ENCODE measurements at regions not wholly inside any gene's neighbourhood (a gene's known extent, or its start where the extent isn't known, plus 50 kb on each side); places are given as distances from the start of the nearest gene placed in this dataset.

DNA sequence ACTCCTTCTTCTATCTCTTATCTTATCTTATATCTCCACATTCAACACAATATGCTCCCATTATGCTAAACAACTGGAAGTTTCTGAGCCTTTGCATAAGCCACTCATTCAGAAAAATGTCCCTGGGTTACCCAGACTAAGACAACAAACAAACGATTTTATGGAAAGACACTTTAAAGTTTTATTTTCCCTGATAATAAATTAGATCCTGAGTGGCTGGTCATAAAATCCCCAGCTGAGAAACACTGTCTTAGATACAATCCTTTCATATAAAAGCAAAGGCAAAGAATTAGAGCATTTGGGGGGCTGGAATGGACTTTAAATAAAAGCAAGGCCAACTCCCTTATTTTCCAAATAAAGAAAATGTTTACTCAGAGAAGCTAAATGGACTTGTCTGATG is 322.3 kb downstream of the GBE1 start:
- ChIA-PET CTCF (no interaction called here), POLR2A (no interaction called here)

DNA sequence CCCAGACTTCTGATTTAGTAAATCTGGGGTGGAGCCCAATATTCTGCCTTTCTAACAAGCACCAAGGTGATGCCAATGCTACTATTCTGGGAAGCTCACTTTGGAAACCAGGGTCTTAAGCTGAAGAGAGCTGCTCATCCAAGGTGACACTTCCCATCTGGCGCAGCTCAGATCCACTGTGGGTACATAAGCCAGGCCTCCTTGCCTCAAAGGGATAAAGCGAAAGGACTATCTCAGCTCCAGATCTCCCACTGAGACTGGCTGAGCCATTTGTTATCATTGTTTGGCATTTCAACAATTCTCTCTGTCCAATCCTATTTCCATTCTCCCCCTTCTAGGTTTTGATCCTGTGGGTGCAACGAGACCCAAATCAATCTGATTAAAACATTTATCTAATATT is 323.8 kb downstream of the GBE1 start:
- ChIA-PET POLR2A (no interaction called here), CTCF (no interaction called here)

DNA sequence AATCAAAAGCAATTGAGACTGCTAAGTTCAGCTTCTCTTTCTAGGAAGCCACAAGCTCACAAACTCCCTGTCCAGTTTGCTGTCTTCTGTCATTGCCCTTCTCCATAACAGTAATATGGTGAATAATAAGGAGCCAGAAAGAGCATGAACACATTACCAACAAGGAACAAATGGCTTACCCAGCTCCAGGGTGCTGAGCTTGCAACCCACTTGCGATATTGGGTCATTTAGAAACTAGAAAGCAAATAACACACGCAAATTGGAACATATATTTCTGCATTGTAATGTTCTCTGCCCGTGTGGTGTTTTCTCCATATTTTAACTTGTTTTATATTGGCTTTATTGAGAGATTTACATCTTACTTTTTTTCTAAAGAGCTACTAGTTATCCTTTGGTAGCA is 325.3 kb downstream of the GBE1 start:
- CTCF ChIA-PET = no interaction called here
- POLR2A ChIA-PET = no interaction called here

DNA sequence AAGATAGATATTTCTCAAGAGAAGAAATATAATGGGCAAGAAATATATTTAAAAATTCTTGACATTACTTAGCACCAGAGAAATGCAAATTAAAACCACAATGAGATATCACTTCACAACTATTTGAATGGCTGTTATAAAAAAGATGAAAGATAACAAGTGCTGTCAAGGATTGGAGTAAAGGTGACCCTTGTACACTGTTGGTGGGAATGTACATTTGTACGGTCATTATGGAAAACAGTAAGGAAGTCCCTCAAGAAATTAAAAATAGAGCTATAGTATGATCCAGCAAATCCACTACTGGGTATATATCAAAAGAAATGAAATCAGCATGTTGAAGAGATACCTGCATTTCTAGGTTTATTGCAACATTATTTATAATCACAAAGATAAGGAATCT is 326.4 kb downstream of the GBE1 start:
- CTCF ChIA-PET = no interaction called here
- POLR2A ChIA-PET = no interaction called here

DNA sequence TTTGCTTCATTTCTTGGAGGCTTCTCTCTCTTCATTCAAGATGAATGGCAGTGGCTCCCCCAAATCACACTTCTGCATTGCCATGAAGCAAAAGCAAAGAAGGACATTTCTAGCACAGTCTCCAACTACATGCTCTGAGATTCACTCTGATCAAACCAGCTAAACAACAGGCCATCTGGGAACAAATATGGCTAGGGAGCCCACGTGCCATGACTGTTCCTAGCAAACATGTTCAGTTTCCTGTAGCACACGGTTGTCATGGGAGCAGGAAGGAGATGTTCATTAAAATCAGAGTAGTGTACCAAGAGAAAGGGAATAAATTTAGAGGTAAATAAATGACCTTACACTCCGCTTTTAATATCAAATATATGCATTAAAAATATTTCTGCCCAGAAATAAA is 327.3 kb downstream of the GBE1 start:
- ChIA-PET POLR2A (no interaction called here), CTCF (no interaction called here)

DNA sequence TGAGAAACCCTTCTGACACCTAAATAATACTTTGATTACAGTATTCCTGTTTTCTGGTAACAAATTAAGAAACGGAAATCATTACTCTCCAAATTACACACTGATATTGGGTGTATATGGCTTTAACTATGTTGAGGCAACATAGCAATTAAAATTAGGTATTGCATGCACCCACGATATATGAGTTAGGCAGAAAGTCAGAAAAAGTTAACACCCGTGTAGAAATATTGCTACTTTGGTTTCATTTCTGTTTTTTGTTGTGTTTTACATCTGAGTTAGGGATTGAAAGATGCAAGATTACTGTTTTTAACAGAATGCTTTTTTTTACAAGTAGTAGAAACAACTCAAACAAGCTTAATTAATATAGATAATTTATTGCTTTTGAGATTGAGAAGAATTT is 327.8 kb downstream of the GBE1 start:
- ChIA-PET POLR2A (no interaction called here), CTCF (no interaction called here)

DNA sequence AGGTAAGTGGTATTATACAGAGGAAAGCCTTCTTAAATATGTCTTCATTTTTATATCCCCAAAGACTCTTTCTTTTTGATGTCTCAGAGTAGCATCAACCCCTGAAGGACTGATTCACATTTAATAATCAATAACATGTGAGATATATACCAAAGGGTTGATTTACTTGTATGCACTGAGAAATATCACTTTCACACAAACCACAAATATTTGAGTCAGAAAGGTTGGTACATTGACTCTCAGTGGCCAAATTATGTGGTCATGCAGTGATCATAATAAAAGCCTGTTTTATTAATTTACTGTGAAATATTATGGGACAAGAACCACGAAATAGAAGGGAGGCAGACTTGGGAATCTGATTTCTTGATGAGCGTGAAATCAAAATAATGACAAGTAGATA is 329.0 kb downstream of the GBE1 start:
- ChIA-PET CTCF (no interaction called here), POLR2A (no interaction called here)

DNA sequence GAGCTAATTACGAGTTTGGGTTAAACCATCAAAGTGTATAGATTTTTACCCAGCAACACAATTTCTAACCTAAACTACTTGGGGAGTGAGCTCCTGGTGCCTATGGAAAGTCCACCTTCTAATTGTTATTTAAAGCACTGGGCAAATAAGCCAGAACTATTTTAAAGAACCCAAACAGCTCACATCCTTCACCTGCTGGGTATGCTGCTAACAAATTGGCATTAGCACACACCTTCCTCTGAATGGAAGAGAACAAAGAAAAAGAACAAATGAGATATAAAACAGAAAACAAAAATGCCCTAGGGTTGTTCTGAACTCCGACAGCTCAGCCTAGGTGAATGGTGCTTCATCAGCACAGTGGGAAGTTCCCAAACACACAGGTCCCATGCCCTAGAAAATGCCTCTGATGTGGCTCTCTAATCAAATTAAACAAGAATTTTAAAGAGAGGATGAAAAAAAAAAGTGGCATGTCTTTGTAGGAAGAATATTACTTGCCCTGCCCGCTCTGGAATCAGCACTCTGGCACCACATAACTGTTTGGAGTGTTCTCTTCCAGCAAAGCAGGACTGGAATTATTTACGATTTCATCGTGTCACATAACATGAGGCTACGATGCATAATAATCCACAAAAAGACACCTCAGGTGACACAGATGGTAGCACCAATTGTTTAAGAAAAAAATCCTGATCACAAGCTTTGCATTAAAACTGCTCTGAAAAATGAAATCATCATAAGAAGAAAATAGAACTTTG is 334.4 kb downstream of the GBE1 start:
- ChIA-PET POLR2A (no interaction called here), CTCF (no interaction called here)

DNA sequence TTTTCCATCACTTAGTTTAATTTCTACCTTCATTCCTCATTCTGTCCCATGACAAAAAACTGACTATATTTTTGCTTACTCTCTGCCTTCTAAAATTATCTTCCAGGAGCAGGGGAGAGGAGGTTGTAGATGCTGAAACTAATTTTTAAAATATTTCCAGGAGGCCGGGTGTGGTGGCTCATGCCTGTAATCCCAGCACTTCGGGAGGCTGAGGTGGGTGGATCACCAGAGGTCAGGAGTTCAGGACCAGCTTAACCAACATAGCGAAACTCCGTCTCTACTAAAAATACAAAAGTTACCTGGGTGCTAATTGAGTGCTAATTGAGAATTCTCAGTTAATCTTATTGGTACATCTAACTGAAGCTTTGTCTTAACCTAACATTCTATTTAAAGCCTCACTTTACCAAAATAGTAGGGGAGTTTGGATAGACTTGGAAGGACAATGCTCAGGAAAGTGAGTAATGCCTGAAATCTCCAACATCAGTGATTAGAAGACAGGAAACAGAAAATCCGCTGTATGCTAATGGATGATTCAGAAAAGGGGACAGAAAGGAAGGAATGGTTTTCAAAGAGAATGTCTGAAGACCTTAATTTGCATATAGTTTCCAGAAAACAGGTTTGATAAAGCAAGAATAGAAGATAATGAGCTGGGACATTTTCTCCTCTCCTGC is 336.1 kb downstream of the GBE1 start:
- POLR2A ChIA-PET = no interaction called here
- CTCF ChIA-PET = no interaction called here

DNA sequence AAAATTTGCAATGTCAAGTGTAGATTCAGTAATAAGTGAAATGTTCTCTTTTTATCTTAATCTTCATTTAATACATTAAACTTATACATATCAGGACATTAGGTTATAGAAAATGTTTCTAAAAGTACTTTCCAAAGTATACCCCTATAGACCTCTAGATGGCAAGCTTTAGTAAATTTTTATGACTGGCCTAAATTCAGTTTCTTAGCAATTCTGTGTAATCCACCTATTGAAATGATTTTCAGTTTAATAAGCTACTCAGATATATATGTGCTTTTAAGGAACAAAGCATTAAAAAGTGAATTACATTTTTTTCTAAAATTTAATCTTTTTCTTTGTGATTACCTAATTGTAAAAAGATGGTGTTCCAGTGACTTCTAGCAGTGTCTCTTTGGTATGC is 342.2 kb downstream of the GBE1 start:
- POLR2A ChIA-PET = no interaction called here
- CTCF ChIA-PET = no interaction called here

DNA sequence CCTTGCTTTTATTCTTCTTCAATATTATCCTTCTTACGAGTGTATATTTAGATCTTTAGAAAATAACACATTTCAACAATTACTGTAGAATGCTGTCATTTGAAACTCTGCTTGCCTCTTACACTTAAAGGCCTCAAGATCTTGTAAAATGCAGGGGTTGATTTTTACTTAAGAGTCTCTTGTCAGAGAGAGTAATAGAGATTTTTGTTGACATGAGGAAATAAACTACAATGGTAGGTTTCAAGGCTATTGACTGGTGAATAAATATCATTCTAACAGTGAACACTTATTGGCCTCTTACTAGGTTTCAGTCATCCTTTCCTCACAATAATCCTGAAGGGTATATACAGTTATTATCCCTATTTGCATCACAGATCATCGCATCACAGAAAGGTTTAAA is 344.6 kb downstream of the GBE1 start:
- ChIA-PET CTCF (no interaction called here), POLR2A (no interaction called here)

DNA sequence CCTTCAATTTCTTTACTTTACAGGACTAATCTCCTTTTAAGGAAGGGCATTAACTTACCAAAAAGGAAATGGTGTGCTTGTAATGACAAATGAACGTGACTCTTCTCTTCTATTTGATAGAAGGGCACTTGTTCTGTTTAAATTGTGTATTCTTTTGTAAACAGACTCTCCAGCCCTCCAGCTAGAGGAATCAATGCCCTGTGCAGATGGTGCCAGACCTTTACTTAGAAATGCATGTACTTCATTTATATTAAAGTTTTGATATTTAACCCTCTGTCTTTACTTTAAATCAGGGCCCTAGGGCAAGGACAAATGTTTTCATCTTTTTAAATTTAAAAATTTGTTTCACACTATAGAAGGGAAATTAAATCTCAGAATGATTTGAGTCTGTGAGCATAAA is 355.1 kb downstream of the GBE1 start:
- ChIA-PET CTCF (no interaction called here), POLR2A (no interaction called here)

DNA sequence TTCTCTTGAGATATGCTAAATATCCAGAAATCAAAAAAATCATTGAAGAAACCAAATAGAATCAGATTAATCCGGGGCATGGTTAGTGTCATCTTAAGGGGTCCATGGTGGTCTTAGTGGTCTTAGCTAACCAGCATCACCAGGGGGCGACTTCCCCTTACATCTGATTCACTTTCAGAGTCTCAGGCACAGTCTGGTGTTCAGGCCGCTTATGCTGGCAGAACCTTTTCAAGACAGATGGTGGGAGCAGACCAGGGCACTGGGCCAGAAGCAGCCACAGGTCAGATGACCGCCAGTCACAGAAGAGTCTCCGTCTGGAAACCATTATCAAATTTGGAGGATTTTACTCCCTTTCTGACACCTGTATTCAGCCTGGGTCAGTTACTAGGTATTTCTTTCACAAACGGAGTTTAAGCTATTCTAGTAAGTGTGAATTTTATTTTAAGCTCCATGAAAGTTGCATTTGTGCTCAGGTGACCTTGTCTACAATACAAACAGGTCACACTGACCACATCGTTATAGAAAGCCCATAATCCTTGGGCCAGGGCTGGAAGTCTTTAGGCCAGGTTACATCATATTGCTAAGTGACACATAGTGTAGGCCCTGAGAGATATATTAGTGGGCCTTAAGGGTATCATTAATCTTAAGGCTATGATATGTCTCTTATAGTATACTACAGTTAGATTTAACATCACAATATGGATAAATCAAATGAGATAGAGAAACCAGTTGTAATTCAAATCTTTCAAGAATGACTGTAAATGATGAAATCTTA is 365.5 kb downstream of the GBE1 start:
- ChIA-PET CTCF (no interaction called here), POLR2A (no interaction called here)

DNA sequence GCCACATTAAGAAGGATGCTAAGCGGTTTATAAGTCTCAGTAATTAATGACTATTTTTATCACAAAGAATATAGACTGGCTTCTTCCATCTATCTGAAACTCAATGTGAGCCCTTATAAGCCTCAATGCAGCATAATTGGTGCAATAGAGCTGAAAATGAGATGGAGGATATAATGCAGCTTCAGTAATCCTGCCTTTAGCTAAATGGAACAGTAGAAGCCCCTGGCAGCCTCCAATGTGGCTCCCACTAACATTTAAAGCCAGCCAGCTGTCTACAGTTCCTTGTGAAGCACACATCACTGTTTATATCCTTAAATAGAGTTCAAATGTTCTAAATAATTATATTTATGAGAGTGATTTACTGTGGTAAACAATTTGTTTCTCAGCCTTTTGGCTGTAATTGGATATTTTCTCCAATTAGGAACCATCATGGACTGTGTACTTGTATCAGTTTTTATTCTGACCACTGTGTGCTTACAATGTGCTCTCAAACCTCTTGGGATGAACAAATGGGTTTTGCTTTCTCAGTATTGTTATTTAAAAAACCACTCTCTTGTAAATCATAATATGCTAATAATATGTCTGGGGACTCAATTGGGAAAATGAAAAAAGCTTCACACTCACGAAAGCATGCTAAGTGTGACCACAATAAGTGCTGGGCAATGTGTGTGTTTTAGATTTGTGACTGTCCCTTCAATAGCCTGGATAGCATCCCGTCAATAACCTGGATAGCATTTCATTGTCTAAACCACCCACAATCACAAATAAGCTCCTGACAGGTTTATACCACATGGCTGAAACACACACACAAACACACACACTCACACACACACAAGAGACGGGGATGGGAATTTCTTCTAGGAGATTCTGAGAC is 366.6 kb downstream of the GBE1 start:
- POLR2A ChIA-PET = no interaction called here
- CTCF ChIA-PET = no interaction called here

DNA sequence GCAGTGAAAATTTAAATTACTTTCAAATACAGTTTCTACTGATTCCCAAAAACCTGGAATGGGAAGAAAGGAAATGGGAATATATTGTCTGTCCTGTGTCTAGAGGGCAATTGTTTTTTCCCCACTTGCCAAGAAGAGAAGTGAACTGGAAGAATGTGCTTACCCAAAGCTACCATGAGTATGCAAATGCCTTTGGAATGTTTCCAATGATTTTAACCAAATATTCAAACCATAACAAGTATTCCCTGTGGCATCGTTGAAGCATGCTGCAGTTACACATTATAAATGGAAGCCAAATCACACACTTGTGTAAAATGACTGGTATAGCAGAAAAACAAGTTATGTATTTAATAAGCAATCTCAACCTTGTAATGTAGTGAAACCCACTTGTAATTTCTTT is 368.2 kb downstream of the GBE1 start:
- CTCF ChIA-PET = no interaction called here
- POLR2A ChIA-PET = no interaction called here

DNA sequence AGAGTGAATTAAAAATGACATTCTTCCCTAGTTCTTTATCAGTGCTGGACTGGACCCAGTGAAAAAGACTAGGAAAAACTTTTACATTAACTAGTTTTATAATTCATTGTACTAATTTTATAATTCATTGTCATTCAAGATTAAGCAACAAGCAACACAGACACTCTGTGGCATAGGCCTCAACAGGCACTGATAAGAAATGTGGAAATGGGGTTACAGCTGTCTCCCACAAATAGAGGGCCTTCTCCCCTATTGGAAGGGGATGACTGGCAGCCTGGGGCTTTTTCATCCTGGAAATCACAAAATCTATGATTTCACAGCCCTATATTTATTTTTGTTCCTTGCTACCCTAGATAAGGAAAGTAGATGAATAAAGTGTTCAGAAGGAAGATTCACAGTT is 370.6 kb downstream of the GBE1 start:
- POLR2A ChIA-PET = no interaction called here
- CTCF ChIA-PET = no interaction called here

DNA sequence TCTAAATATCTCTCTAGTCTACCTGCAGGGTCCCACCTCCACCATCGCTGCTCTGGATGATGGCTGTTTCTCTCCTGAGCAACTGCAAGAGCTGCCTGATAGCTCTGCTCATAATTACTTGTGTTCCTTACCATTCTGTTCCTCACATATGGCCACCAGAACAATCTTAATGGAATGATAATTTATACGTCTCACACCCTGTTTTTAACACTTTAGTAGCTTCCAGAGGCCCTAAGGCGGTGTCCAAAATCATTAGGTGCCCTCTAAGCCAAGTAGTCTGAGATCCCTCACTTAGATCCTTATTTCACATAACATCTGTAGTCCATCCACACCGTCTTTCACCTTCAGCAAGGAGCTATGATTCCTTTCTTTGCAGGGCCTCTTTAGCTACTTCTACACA is 373.3 kb downstream of the GBE1 start:
- POLR2A ChIA-PET = no interaction called here
- CTCF ChIA-PET = no interaction called here

DNA sequence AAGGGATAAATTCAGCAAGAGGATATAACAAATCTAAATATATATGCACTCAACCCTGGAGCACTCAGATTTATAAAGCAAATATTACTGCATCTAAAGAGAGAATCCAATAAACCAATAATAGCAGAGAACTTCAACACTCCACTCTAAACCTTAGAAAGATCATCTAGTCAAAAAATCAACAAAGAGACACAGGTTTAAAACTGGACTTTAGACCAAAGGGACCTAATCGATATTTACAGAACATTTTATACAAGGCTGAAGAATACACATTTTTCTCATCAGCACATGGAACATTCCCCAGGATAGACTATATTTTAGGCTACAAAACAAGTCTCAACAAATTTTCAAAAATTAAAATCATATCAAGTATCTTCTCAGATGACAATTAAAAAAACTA is 379.0 kb downstream of the GBE1 start:
- POLR2A ChIA-PET = no interaction called here
- CTCF ChIA-PET = no interaction called here

DNA sequence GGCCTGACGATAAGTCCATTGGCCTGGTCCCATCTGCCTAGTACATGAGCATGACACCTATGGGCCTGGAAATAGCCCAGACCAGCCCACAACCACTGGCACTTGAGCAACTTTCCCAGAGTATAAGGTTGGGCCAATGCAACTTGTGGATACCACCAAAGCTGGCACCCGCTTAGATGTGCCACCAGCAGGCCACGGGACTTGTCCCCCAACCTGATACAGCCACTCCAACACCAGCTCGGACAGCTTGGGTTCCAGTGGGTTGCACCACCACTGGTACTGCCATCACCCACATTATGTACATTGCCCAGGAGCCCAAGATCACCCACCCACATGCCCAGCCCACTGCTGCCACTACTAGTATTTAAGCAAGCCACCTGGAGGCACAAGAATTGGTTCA is 381.2 kb downstream of the GBE1 start:
- CTCF ChIA-PET = interaction anchor here (1.1 kb wide), 1 partner anchor 492 kb away, joined by 3 read pairs; no protein-coding TSS in a partner anchor
- POLR2A ChIA-PET = no interaction called here

DNA sequence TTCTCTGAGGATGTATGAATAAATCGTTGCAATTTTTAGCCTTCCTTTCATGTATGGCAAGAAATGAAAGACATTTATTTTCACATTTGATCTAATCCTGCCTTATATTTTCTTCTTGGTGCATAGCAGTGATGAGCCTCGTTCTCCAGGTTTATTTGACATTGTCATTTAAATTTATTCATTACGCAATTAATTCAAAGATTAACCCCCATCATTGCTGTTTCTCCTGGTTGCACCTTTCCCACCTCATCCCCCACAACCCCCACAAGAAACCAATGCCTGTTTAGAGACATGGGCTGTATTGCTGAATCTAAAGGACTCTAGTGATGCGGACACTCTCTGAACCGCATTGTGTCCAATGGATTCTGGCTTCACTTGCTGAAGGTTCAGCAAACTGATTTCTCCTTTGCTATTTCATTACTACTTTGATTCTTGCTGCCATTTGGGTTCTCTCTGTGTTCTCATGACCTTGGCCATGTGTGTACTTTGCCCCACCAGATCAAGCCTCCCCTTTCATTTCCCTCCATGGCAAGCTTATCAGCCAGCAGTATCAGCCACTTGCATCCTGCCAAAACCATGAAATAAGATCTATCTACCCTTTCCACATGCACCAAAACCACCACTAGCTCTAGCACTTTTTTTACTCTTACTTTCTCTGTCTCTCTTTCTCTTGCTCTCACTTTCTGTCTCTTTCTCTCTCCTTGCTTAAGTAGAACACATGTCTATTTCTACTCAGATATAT is 382.7 kb downstream of the GBE1 start:
- POLR2A ChIA-PET = no interaction called here
- CTCF ChIA-PET = no interaction called here

Measured in activated CD8-positive, alpha-beta memory T cell treated with anti-CD3 and anti-CD28 coated beads for 36 hours (primary cell).